Peyer's patch (tissue), 4 donors: ENCODE measurements at regions not wholly inside any gene's neighbourhood (a gene's known extent, or its start where the extent isn't known, plus 50 kb on each side); places are given as distances from the start of the nearest gene placed in this dataset.
"Not testable (repeated sequence)": the region's sequence is repeated elsewhere in the genome, so short reads cannot be mapped to it uniquely, and the experiment has no call there.

Experiments
- POLR2A ChIP-seq, 2 donors: fragments of 450-650 bp; IDR thresholded peaks; one replicate each; pipeline ENCODE4 v1.5.1; 2017; ENCODE audit warnings: antibody characterized with exemption in 2 of 2, mild to moderate bottlenecking in 2 of 2, moderate library complexity in 2 of 2
- TF ChIP-seq, protein P1 (sequence below), 6 experiments: fragments of 450-650 bp in 4 of 6; fragments of 200-600 bp in 2 of 6; sonication (generic) in 1 of 6; IDR thresholded peaks; one replicate each; pipeline ENCODE4 v1.5.1; 2017 to 2019; ENCODE audit warnings: antibody characterized with exemption in 6 of 6, mild to moderate bottlenecking in 3 of 6, moderate library complexity in 1 of 6

DNA sequence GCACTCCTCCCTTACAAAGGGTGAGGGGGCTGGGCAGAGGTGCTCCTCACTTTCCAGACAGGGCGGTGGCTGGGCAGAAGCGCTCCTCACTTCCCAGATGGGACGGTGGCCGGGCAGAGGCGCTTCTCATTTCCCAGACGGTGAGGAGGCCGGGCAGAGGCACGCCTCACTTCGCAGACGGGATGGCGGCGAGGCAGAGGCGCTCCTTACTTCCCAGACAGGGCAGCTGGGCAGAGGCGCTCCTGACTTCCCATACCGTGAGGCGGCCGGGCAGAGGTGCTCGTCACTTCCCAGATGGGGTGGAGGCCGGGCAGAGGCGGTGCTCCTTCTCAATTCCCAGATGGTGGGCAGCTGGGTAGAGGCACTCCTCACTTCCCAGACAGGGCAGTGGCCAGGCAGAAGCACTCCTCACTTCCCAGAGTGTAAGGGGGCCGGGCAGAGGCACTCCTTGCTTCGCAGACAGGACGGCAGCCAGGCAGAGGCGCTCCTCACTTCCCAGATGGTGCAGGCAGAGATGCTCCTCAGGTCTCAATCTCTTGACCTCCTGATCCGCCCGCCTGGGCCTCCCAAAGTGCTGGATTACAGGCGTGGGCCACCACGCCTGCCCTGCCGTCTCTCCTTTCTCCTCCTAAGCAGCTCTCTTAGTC, 1623.9 kb upstream of the GOT2 start:
- TF ChIP-seq, protein P1, sequence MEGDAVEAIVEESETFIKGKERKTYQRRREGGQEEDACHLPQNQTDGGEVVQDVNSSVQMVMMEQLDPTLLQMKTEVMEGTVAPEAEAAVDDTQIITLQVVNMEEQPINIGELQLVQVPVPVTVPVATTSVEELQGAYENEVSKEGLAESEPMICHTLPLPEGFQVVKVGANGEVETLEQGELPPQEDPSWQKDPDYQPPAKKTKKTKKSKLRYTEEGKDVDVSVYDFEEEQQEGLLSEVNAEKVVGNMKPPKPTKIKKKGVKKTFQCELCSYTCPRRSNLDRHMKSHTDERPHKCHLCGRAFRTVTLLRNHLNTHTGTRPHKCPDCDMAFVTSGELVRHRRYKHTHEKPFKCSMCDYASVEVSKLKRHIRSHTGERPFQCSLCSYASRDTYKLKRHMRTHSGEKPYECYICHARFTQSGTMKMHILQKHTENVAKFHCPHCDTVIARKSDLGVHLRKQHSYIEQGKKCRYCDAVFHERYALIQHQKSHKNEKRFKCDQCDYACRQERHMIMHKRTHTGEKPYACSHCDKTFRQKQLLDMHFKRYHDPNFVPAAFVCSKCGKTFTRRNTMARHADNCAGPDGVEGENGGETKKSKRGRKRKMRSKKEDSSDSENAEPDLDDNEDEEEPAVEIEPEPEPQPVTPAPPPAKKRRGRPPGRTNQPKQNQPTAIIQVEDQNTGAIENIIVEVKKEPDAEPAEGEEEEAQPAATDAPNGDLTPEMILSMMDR (IDR thresholded peaks at IDR 0.05) = not testable (repeated sequence)
- TF ChIP-seq POLR2A (IDR thresholded peaks at IDR 0.05) = not testable (repeated sequence)
